GM19372 (cell line): ENCODE measurements at regions not wholly inside any gene's neighbourhood (a gene's known extent, or its start where the extent isn't known, plus 50 kb on each side); places are given as distances from the start of the nearest gene placed in this dataset.

Source experiments
- ATAC-seq: cut with Tn5 transposase; IDR thresholded peaks from one replicate; pipeline ENCODE4 v1.9.1; 2021; ENCODE audit warnings: mild to moderate bottlenecking, low read depth, moderate library complexity; ENCODE audit not compliant: unreplicated experiment

- no peak for ATAC-seq
These were observed 53.6 kb upstream of the NT5E start for GRCh38 chr6:85396159-85396808.

GRCh38 chr6:85395746-85396145, 54.1 kb upstream of the NT5E start:
- no peak for ATAC-seq

GRCh38 chr6:85394853-85395538, 54.9 kb upstream of the NT5E start:
- no peak for ATAC-seq

- ATAC-seq, result no peak
These were observed 55.7 kb upstream of the NT5E start for GRCh38 chr6:85394199-85394598.

- no peak for ATAC-seq
These were observed 57.5 kb upstream of the NT5E start for GRCh38 chr6:85392379-85392778.

GRCh38 chr6:85390775-85391174, 59.1 kb upstream of the NT5E start:
- no peak for ATAC-seq

- no peak for ATAC-seq
These were observed 59.7 kb upstream of the NT5E start for GRCh38 chr6:85390105-85390728.

- no peak for ATAC-seq
These were observed 60.6 kb upstream of the NT5E start for GRCh38 chr6:85389151-85389797.

- no peak for ATAC-seq
These were observed 61.4 kb upstream of the NT5E start for GRCh38 chr6:85388531-85388930.

GRCh38 chr6:85385636-85386315, 64.1 kb upstream of the NT5E start:
- ATAC-seq, result no peak

GRCh38 chr6:85383042-85383441, 66.8 kb upstream of the NT5E start:
- ATAC-seq, result no peak

- ATAC-seq, result no peak
These were observed 67.3 kb upstream of the NT5E start for GRCh38 chr6:85382541-85382940.

- ATAC-seq, result no peak
These were observed 77.0 kb upstream of the NT5E start for GRCh38 chr6:85372915-85373270.

- ATAC-seq, result no peak
These were observed 77.5 kb upstream of the NT5E start for GRCh38 chr6:85372188-85372914.

- no peak for ATAC-seq
These were observed 81.3 kb upstream of the NT5E start for GRCh38 chr6:85368631-85369030.

- no peak for ATAC-seq
These were observed 85.5 kb upstream of the NT5E start for GRCh38 chr6:85364344-85364743.

- ATAC-seq, result no peak
These were observed 86.0 kb upstream of the NT5E start for GRCh38 chr6:85363870-85364269.

- ATAC-seq, result no peak
These were observed 87.1 kb upstream of the NT5E start for GRCh38 chr6:85362652-85363310.

- ATAC-seq, result no peak
These were observed 88.3 kb upstream of the NT5E start for GRCh38 chr6:85361643-85362014.
